Cardiac muscle cell (in vitro differentiated cells and primary cell): ENCODE measurements at regions not wholly inside any gene's neighbourhood (a gene's known extent, or its start where the extent isn't known, plus 50 kb on each side); places are given as distances from the start of the nearest gene placed in this dataset.

ENCODE experiments used
- DNase-seq, 2 donors: peaks; one replicate each; pipeline versions ENCODE4 v3.0.0 to v3.0.0-alpha.2; 2010 to 2017; ENCODE audit warnings: low read depth in 1 of 2, low spot score in 1 of 2
- H3K27ac ChIP-seq: fragments of 200-600 bp; sonication (generic); 2 replicates; pipeline ENCODE4 v1.5.1; 2016
- H3K27me3 ChIP-seq: fragments of 200-600 bp; sonication (generic); 2 replicates; pipeline ENCODE4 v1.6.0; 2016; ENCODE audit warnings: control low read depth
- H3K36me3 ChIP-seq: fragments of 200-600 bp; sonication (generic); 2 replicates; pipeline ENCODE4 v1.5.1; 2016; ENCODE audit warnings: control low read depth
- H3K4me1 ChIP-seq: fragments of 200-600 bp; sonication (generic); 2 replicates; pipeline ENCODE4 v1.8.1; 2017; ENCODE audit warnings: low read depth, mild to moderate bottlenecking, mixed run types
- H3K4me3 ChIP-seq: fragments of 200-600 bp; sonication (generic); 2 replicates; pipeline ENCODE4 v1.5.1; 2016; ENCODE audit warnings: mild to moderate bottlenecking
- H3K9me3 ChIP-seq: fragments of 200-600 bp; sonication (generic); 2 replicates; pipeline ENCODE4 v1.5.1; 2017; ENCODE audit warnings: low read depth, mild to moderate bottlenecking, control low read depth
- CTCF ChIP-seq: IDR thresholded peaks from 2 replicates; pipeline ENCODE4 v1.5.1; 2012; ENCODE audit warnings: low read depth, mild to moderate bottlenecking, low read length

- peaks cover 8% of the 10 kb centered on the region for H3K4me1 ChIP-seq
- no peak for TF ChIP-seq CTCF
- H3K27ac ChIP-seq, result no peak overlapping the region
- H3K36me3 ChIP-seq, result no peaks in the 10 kb centered on the region
- no peaks in the 10 kb centered on the region for H3K27me3 ChIP-seq
- H3K4me3 ChIP-seq, result no peak overlapping the region
- no peaks in the 10 kb centered on the region for H3K9me3 ChIP-seq
- no peak for DNase-seq
These were observed 296.2 kb upstream of the MGMT start for GRCh38 chr10:129170812-129171211.

DNA sequence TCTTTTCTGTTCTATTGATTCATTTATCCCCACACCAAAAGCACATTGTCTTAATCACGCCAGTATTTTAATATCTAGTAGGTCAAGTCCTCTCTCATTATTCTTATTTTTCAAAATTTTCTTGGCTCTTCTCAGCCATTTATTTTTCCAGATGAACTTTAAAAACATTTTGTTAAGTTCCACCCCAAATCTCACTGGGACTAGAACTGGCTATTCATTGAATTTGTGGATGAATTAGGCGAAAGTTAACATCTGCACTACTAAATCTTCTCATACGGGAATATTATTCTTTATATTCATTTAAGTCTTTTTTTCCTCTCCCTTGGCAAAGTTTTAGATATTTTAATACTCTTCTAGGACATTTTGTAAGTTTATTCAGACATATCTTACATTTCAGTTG is 295.2 kb upstream of the MGMT start:
- no peak for DNase-seq
- Histone ChIP-seq H3K4me1 (peaks cover 8% of the 10 kb centered on the region), H3K27me3 (no peaks in the 10 kb centered on the region), H3K36me3 (no peaks in the 10 kb centered on the region), H3K4me3 (no peak overlapping the region), H3K27ac (no peak overlapping the region), H3K9me3 (no peaks in the 10 kb centered on the region)
- no peak for TF ChIP-seq CTCF

- Histone ChIP-seq H3K27ac (peak overlapping the region; percentile 7), H3K4me1 (peaks cover 8% of the 10 kb centered on the region), H3K36me3 (no peaks in the 10 kb centered on the region), H3K27me3 (no peaks in the 10 kb centered on the region), H3K4me3 (no peak overlapping the region), H3K9me3 (no peaks in the 10 kb centered on the region)
- DNase-seq, result peak in 1 of 2 donors; percentile 34
- TF ChIP-seq CTCF, result no peak
These were observed 292.6 kb upstream of the MGMT start for GRCh38 chr10:129174232-129175014.

- peaks cover 3% of the 10 kb centered on the region for H3K4me1 ChIP-seq
- H3K9me3 ChIP-seq, result no peaks in the 10 kb centered on the region
- TF ChIP-seq CTCF, result no peak
- no peak overlapping the region for H3K4me3 ChIP-seq
- no peaks in the 10 kb centered on the region for H3K27me3 ChIP-seq
- DNase-seq, result no peak
- no peak overlapping the region for H3K27ac ChIP-seq
- no peaks in the 10 kb centered on the region for H3K36me3 ChIP-seq
These were observed 287.6 kb upstream of the MGMT start for GRCh38 chr10:129179245-129179971.

- no peak overlapping the region for H3K4me3 ChIP-seq
- H3K27me3 ChIP-seq, result no peaks in the 10 kb centered on the region
- no peak overlapping the region for H3K27ac ChIP-seq
- H3K36me3 ChIP-seq, result no peaks in the 10 kb centered on the region
- TF ChIP-seq CTCF, result no peak
- no peak for DNase-seq
- H3K9me3 ChIP-seq, result no peaks in the 10 kb centered on the region
- H3K4me1 ChIP-seq, result no peaks in the 10 kb centered on the region
These were observed 286.9 kb upstream of the MGMT start for GRCh38 chr10:129179972-129180678.
